ENCODE measurements at regions not wholly inside any gene's neighbourhood (a gene's known extent, or its start where the extent isn't known, plus 50 kb on each side); places are given as distances from the start of the nearest gene placed in this dataset.

GRCh38 chr3:153631102-153631501 is 469.1 kb downstream of the RAP2B start:
- H3K27me3 Mint-ChIP-seq (ENCODE audit: low read depth): peaks cover 6% of the 10 kb centered on the region
- no peak for TF ChIP-seq CTCF (IDR thresholded peaks at IDR 0.05; ENCODE audit: unreplicated experiment)
- no peak for DNase-seq (ENCODE audit: low spot score in 2 of 2, unreplicated experiment in 2 of 2)
- no peak overlapping the region for H3K4me3 Mint-ChIP-seq
- peaks cover 3% of the 10 kb centered on the region for H3K4me1 Mint-ChIP-seq
- no peaks in the 10 kb centered on the region for H3K9me3 Mint-ChIP-seq
- no peak overlapping the region for H3K27ac Mint-ChIP-seq
- H3K36me3 Mint-ChIP-seq: no peaks in the 10 kb centered on the region

GRCh38 chr3:153631664-153632063 is 469.6 kb downstream of the RAP2B start:
- no peak overlapping the region for H3K4me3 Mint-ChIP-seq
- no peaks in the 10 kb centered on the region for H3K9me3 Mint-ChIP-seq
- H3K4me1 Mint-ChIP-seq: peaks cover 3% of the 10 kb centered on the region
- no peaks in the 10 kb centered on the region for H3K36me3 Mint-ChIP-seq
- peaks cover 6% of the 10 kb centered on the region for H3K27me3 Mint-ChIP-seq (ENCODE audit: low read depth)
- H3K27ac Mint-ChIP-seq: no peak overlapping the region
- no peak for DNase-seq (ENCODE audit: low spot score in 2 of 2, unreplicated experiment in 2 of 2)
- TF ChIP-seq CTCF (IDR thresholded peaks at IDR 0.05; ENCODE audit: unreplicated experiment): no peak

GRCh38 chr3:153633407-153633806 is 471.4 kb downstream of the RAP2B start:
- Mint-ChIP-seq H3K36me3 (no peaks in the 10 kb centered on the region), H3K9me3 (no peaks in the 10 kb centered on the region), H3K4me3 (no peak overlapping the region), H3K27me3 (ENCODE audit: low read depth) (peaks cover 6% of the 10 kb centered on the region), H3K27ac (no peak overlapping the region), H3K4me1 (peaks cover 3% of the 10 kb centered on the region)
- no peak for TF ChIP-seq CTCF (IDR thresholded peaks at IDR 0.05; ENCODE audit: unreplicated experiment)
- DNase-seq (ENCODE audit: low spot score in 2 of 2, unreplicated experiment in 2 of 2): no peak

- no peaks in the 10 kb centered on the region for H3K9me3 Mint-ChIP-seq
- no peak for DNase-seq (ENCODE audit: low spot score in 2 of 2, unreplicated experiment in 2 of 2)
Measured at GRCh38 chr3:153634683-153635082, 472.7 kb downstream of the RAP2B start.

GRCh38 chr3:153639631-153640030 is 477.6 kb downstream of the RAP2B start:
- H3K9me3 Mint-ChIP-seq: peaks cover 19% of the 10 kb centered on the region
- H3K27ac Mint-ChIP-seq: no peak overlapping the region
- H3K4me3 Mint-ChIP-seq: no peak overlapping the region
- H3K27me3 Mint-ChIP-seq (ENCODE audit: low read depth): no peaks in the 10 kb centered on the region
- no peaks in the 10 kb centered on the region for H3K4me1 Mint-ChIP-seq
- no peak for DNase-seq (ENCODE audit: low spot score in 2 of 2, unreplicated experiment in 2 of 2)
- no peak for TF ChIP-seq CTCF (IDR thresholded peaks at IDR 0.05; ENCODE audit: unreplicated experiment)
- no peaks in the 10 kb centered on the region for H3K36me3 Mint-ChIP-seq

More at GRCh38 chr3:153634683-153635082, 472.7 kb downstream of the RAP2B start:
- Mint-ChIP-seq H3K4me3 (no peak overlapping the region), H3K4me1 (peaks cover 3% of the 10 kb centered on the region), H3K27me3 (ENCODE audit: low read depth) (peaks cover 6% of the 10 kb centered on the region), H3K36me3 (no peaks in the 10 kb centered on the region), H3K27ac (no peak overlapping the region)
- no peak for TF ChIP-seq CTCF (IDR thresholded peaks at IDR 0.05; ENCODE audit: unreplicated experiment)
